ENCODE measurements at regions not wholly inside any gene's neighbourhood (a gene's known extent, or its start where the extent isn't known, plus 50 kb on each side); places are given as distances from the start of the nearest gene placed in this dataset.

- no peaks in the 10 kb centered on the region for H3K9me3 ChIP-seq
- no peak overlapping the region for H3K27ac ChIP-seq
- no peak overlapping the region for H3K4me3 ChIP-seq
- TF ChIP-seq CTCF (IDR thresholded peaks at IDR 0.05) (no peak), POLR2AphosphoS5 (IDR thresholded peaks at IDR 0.05) (no peak), POLR2A (IDR thresholded peaks at IDR 0.05) (no peak)
- DNase-seq (ENCODE audit: low spot score in 2 of 2) = no peak
- no peaks in the 10 kb centered on the region for H3K4me1 ChIP-seq
- no peaks in the 10 kb centered on the region for H3K27me3 ChIP-seq
- no peaks in the 10 kb centered on the region for H3K36me3 ChIP-seq
- intact Hi-C loops (cut with DNase I; ENCODE audit: low total_unique reads) = no loop called here
Observed at GRCh38 chr3:174639406-174639805, 219.7 kb upstream of the NAALADL2 start.

- Histone ChIP-seq H3K27ac (no peak overlapping the region), H3K4me1 (no peaks in the 10 kb centered on the region), H3K36me3 (no peaks in the 10 kb centered on the region), H3K4me3 (no peak overlapping the region), H3K9me3 (no peaks in the 10 kb centered on the region), H3K27me3 (no peaks in the 10 kb centered on the region)
- intact Hi-C loops (cut with DNase I; ENCODE audit: low total_unique reads) = no loop called here
- no peak for TF ChIP-seq POLR2A (IDR thresholded peaks at IDR 0.05)
- DNase-seq (ENCODE audit: low spot score in 2 of 2) = no peak
Observed at GRCh38 chr3:174639970-174640369, 219.2 kb upstream of the NAALADL2 start.

- no peaks in the 10 kb centered on the region for H3K9me3 ChIP-seq
- TF ChIP-seq CTCF (IDR thresholded peaks at IDR 0.05) (no peak), POLR2AphosphoS5 (IDR thresholded peaks at IDR 0.05) (no peak), POLR2A (IDR thresholded peaks at IDR 0.05) (no peak)
- no peak overlapping the region for H3K27ac ChIP-seq
- DNase-seq (ENCODE audit: low spot score in 2 of 2) = no peak
- H3K4me3 ChIP-seq = no peak overlapping the region
- intact Hi-C loops (cut with DNase I; ENCODE audit: low total_unique reads) = no loop called here
- no peaks in the 10 kb centered on the region for H3K36me3 ChIP-seq
- H3K27me3 ChIP-seq = no peaks in the 10 kb centered on the region
- H3K4me1 ChIP-seq = no peaks in the 10 kb centered on the region
Observed at GRCh38 chr3:174640932-174641331, 218.2 kb upstream of the NAALADL2 start.

- intact Hi-C loops (cut with DNase I; ENCODE audit: low total_unique reads) = no loop called here
- Histone ChIP-seq H3K4me1 (no peaks in the 10 kb centered on the region), H3K36me3 (no peaks in the 10 kb centered on the region), H3K27me3 (no peaks in the 10 kb centered on the region), H3K4me3 (no peak overlapping the region), H3K27ac (no peak overlapping the region), H3K9me3 (no peaks in the 10 kb centered on the region)
- no peak for DNase-seq (ENCODE audit: low spot score in 2 of 2)
- TF ChIP-seq POLR2A (IDR thresholded peaks at IDR 0.05) (no peak), CTCF (IDR thresholded peaks at IDR 0.05) (no peak), POLR2AphosphoS5 (IDR thresholded peaks at IDR 0.05) (no peak)
Observed at GRCh38 chr3:174644287-174644686, 214.8 kb upstream of the NAALADL2 start.

GRCh38 chr3:174651951-174652350 lies 207.2 kb upstream of the NAALADL2 start:
- no peak overlapping the region for H3K4me3 ChIP-seq
- H3K27me3 ChIP-seq = no peaks in the 10 kb centered on the region
- TF ChIP-seq POLR2AphosphoS5 (IDR thresholded peaks at IDR 0.05) (no peak), POLR2A (IDR thresholded peaks at IDR 0.05) (no peak), CTCF (IDR thresholded peaks at IDR 0.05) (no peak)
- no peaks in the 10 kb centered on the region for H3K4me1 ChIP-seq
- H3K9me3 ChIP-seq = no peaks in the 10 kb centered on the region
- H3K27ac ChIP-seq = no peak overlapping the region
- no peak for DNase-seq (ENCODE audit: low spot score in 2 of 2)
- intact Hi-C loops (cut with DNase I; ENCODE audit: low total_unique reads) = no loop called here
- H3K36me3 ChIP-seq = no peaks in the 10 kb centered on the region

GRCh38 chr3:174659511-174659910 lies 199.6 kb upstream of the NAALADL2 start:
- no peaks in the 10 kb centered on the region for H3K36me3 ChIP-seq
- H3K27ac ChIP-seq = no peak overlapping the region
- H3K27me3 ChIP-seq = no peaks in the 10 kb centered on the region
- intact Hi-C loops (cut with DNase I; ENCODE audit: low total_unique reads) = no loop called here
- H3K4me3 ChIP-seq = no peak overlapping the region
- no peaks in the 10 kb centered on the region for H3K9me3 ChIP-seq
- TF ChIP-seq CTCF (IDR thresholded peaks at IDR 0.05) (no peak), POLR2A (IDR thresholded peaks at IDR 0.05) (no peak)
- no peaks in the 10 kb centered on the region for H3K4me1 ChIP-seq
- no peak for DNase-seq (ENCODE audit: low spot score in 2 of 2)
